Mucosa of stomach (tissue), 1 donor: ENCODE measurements at regions not wholly inside any gene's neighbourhood (a gene's known extent, or its start where the extent isn't known, plus 50 kb on each side); places are given as distances from the start of the nearest gene placed in this dataset.

Experiments
- H3K27me3 ChIP-seq: one replicate; pipeline ENCODE4 v1.7.0; 2013; ENCODE audit warnings: mild to moderate bottlenecking, low read length; ENCODE audit not compliant: control insufficient read depth, insufficient read depth
- H3K36me3 ChIP-seq: one replicate; pipeline ENCODE4 v1.7.0; 2013; ENCODE audit warnings: low read length; ENCODE audit not compliant: control insufficient read depth, insufficient read depth
- H3K4me1 ChIP-seq: one replicate; pipeline ENCODE4 v1.7.0; 2013; ENCODE audit warnings: mild to moderate bottlenecking, low read length; ENCODE audit not compliant: control insufficient read depth, insufficient read depth
- H3K4me3 ChIP-seq: one replicate; pipeline ENCODE4 v1.7.0; 2013; ENCODE audit warnings: low read length
- H3K9ac ChIP-seq: one replicate; pipeline ENCODE4 v1.7.0; 2013; ENCODE audit warnings: mild to moderate bottlenecking, low read length, moderate library complexity
- H3K9me3 ChIP-seq: one replicate; pipeline ENCODE4 v1.7.0; 2013; ENCODE audit warnings: mild to moderate bottlenecking, low read length, moderate library complexity; ENCODE audit not compliant: control insufficient read depth
- donor health status: Pancreatic carcinoma.

- Histone ChIP-seq H3K9me3 (no peaks in the 10 kb centered on the region), H3K27me3 (no peaks in the 10 kb centered on the region), H3K36me3 (no peaks in the 10 kb centered on the region), H3K9ac (no peak overlapping the region), H3K4me1 (no peaks in the 10 kb centered on the region), H3K4me3 (no peak overlapping the region)
These were observed 406.1 kb upstream of the HSF2 start for GRCh38 chr6:121993362-121993761.

- Histone ChIP-seq H3K9me3 (no peaks in the 10 kb centered on the region), H3K27me3 (no peaks in the 10 kb centered on the region), H3K36me3 (no peaks in the 10 kb centered on the region), H3K4me1 (no peaks in the 10 kb centered on the region), H3K9ac (no peak overlapping the region), H3K4me3 (no peak overlapping the region)
These were observed 404.5 kb upstream of the HSF2 start for GRCh38 chr6:121994919-121995318.

- Histone ChIP-seq H3K9me3 (no peaks in the 10 kb centered on the region), H3K9ac (no peak overlapping the region), H3K27me3 (no peaks in the 10 kb centered on the region), H3K36me3 (no peaks in the 10 kb centered on the region), H3K4me3 (no peak overlapping the region), H3K4me1 (no peaks in the 10 kb centered on the region)
These were observed 400.8 kb upstream of the HSF2 start for GRCh38 chr6:121998631-121999030.

- Histone ChIP-seq H3K4me3 (no peak overlapping the region), H3K36me3 (no peaks in the 10 kb centered on the region), H3K9me3 (no peaks in the 10 kb centered on the region), H3K9ac (no peak overlapping the region), H3K27me3 (no peaks in the 10 kb centered on the region), H3K4me1 (no peaks in the 10 kb centered on the region)
These were observed 399.9 kb upstream of the HSF2 start for GRCh38 chr6:121999456-122000065.

GRCh38 chr6:122005661-122006060 is 393.8 kb upstream of the HSF2 start:
- no peaks in the 10 kb centered on the region for H3K4me1 ChIP-seq

GRCh38 chr6:122007339-122007738 is 392.1 kb upstream of the HSF2 start:
- Histone ChIP-seq H3K36me3 (no peaks in the 10 kb centered on the region), H3K9me3 (no peaks in the 10 kb centered on the region), H3K27me3 (no peaks in the 10 kb centered on the region), H3K4me3 (no peak overlapping the region), H3K4me1 (no peaks in the 10 kb centered on the region), H3K9ac (no peak overlapping the region)

More at GRCh38 chr6:122005661-122006060, 393.8 kb upstream of the HSF2 start:
- Histone ChIP-seq H3K9me3 (no peaks in the 10 kb centered on the region), H3K36me3 (no peaks in the 10 kb centered on the region), H3K9ac (no peak overlapping the region), H3K27me3 (no peaks in the 10 kb centered on the region), H3K4me3 (no peak overlapping the region)

- Histone ChIP-seq H3K9ac (no peak overlapping the region), H3K4me3 (no peak overlapping the region), H3K36me3 (no peaks in the 10 kb centered on the region), H3K9me3 (no peaks in the 10 kb centered on the region), H3K27me3 (no peaks in the 10 kb centered on the region), H3K4me1 (no peaks in the 10 kb centered on the region)
These were observed 391.1 kb upstream of the HSF2 start for GRCh38 chr6:122008101-122008999.

- H3K27me3 ChIP-seq, result no peaks in the 10 kb centered on the region
- no peak overlapping the region for H3K9ac ChIP-seq
- H3K4me3 ChIP-seq, result no peak overlapping the region
- no peaks in the 10 kb centered on the region for H3K9me3 ChIP-seq
- H3K36me3 ChIP-seq, result no peaks in the 10 kb centered on the region
- H3K4me1 ChIP-seq, result no peaks in the 10 kb centered on the region
These were observed 390.5 kb upstream of the HSF2 start for GRCh38 chr6:122009000-122009350.

GRCh38 chr6:122012578-122012977 is 386.9 kb upstream of the HSF2 start:
- no peak overlapping the region for H3K4me3 ChIP-seq
- no peaks in the 10 kb centered on the region for H3K4me1 ChIP-seq
- no peaks in the 10 kb centered on the region for H3K36me3 ChIP-seq
- H3K9me3 ChIP-seq, result no peaks in the 10 kb centered on the region
- no peak overlapping the region for H3K9ac ChIP-seq
- H3K27me3 ChIP-seq, result no peaks in the 10 kb centered on the region

GRCh38 chr6:122014961-122015360 is 384.5 kb upstream of the HSF2 start:
- H3K4me3 ChIP-seq, result no peak overlapping the region
- no peak overlapping the region for H3K9ac ChIP-seq
- H3K9me3 ChIP-seq, result no peaks in the 10 kb centered on the region
- H3K4me1 ChIP-seq, result no peaks in the 10 kb centered on the region
- H3K36me3 ChIP-seq, result no peaks in the 10 kb centered on the region
- H3K27me3 ChIP-seq, result no peaks in the 10 kb centered on the region

GRCh38 chr6:122020588-122021264 is 378.7 kb upstream of the HSF2 start:
- Histone ChIP-seq H3K27me3 (no peaks in the 10 kb centered on the region), H3K36me3 (no peaks in the 10 kb centered on the region), H3K4me1 (no peaks in the 10 kb centered on the region), H3K4me3 (no peak overlapping the region), H3K9ac (no peak overlapping the region), H3K9me3 (no peaks in the 10 kb centered on the region)

- H3K9ac ChIP-seq, result no peak overlapping the region
- no peaks in the 10 kb centered on the region for H3K4me1 ChIP-seq
- no peaks in the 10 kb centered on the region for H3K27me3 ChIP-seq
- H3K9me3 ChIP-seq, result no peaks in the 10 kb centered on the region
- H3K4me3 ChIP-seq, result no peak overlapping the region
- no peaks in the 10 kb centered on the region for H3K36me3 ChIP-seq
These were observed 374.3 kb upstream of the HSF2 start for GRCh38 chr6:122025104-122025503.
